ENCODE measurements at regions not wholly inside any gene's neighbourhood (a gene's known extent, or its start where the extent isn't known, plus 50 kb on each side); places are given as distances from the start of the nearest gene placed in this dataset.

DNA sequence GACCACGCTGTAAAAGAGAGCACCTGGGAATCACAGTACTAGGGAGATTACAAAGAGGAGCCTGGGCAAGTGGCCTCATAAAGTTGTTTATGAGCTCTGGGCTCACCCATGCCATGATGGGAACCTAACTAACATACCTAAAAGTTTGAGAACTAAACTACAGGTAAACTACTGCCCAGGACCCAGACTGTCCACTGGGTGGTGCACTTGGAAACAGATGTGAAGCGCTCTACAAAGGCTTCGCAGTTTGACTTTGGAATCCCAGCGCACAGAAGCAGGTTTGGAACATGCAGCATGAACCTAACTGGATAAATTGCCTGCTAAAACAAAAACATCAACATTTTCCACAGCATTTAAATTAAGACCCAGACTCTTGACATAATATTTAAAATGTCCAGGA, 418.6 kb downstream of the FAM181B start:
- H3K4me1 Mint-ChIP-seq (ENCODE audit: low read depth) = no peaks in the 10 kb centered on the region
- DNase-seq (ENCODE audit: low spot score, unreplicated experiment) = peak; percentile 22
- TF ChIP-seq, protein P1, sequence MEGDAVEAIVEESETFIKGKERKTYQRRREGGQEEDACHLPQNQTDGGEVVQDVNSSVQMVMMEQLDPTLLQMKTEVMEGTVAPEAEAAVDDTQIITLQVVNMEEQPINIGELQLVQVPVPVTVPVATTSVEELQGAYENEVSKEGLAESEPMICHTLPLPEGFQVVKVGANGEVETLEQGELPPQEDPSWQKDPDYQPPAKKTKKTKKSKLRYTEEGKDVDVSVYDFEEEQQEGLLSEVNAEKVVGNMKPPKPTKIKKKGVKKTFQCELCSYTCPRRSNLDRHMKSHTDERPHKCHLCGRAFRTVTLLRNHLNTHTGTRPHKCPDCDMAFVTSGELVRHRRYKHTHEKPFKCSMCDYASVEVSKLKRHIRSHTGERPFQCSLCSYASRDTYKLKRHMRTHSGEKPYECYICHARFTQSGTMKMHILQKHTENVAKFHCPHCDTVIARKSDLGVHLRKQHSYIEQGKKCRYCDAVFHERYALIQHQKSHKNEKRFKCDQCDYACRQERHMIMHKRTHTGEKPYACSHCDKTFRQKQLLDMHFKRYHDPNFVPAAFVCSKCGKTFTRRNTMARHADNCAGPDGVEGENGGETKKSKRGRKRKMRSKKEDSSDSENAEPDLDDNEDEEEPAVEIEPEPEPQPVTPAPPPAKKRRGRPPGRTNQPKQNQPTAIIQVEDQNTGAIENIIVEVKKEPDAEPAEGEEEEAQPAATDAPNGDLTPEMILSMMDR (IDR thresholded peaks at IDR 0.05; ENCODE audit: unreplicated experiment) = peak; percentile 81
- no peaks in the 10 kb centered on the region for H3K9me3 Mint-ChIP-seq (ENCODE audit: low read depth)
- H3K36me3 Mint-ChIP-seq (ENCODE audit: insufficient read depth) = no peaks in the 10 kb centered on the region
- no peak overlapping the region for H3K27ac Mint-ChIP-seq
- H3K4me3 Mint-ChIP-seq (ENCODE audit: low read depth) = no peak overlapping the region
- peaks cover 24% of the 10 kb centered on the region for H3K27me3 Mint-ChIP-seq

DNA sequence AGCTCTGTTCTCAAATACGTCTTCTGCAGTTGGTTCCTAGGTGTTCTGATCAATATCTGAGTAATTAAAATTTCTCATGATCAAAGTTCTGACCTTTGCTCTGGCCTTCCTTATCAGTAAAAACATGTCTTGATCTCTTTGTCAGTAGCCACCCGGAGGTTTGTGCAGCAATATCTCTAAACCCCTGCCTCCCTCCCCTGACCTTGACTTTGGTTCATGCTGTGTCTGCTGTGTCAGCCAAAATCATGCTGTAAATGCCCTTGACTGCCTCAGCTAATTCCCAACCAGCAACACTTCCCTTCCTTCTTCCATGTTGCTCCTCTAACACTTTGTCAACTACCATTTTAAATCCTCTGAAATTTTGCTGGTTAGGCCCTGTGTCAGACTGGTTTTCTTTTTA, 424.7 kb downstream of the FAM181B start:
- no peak overlapping the region for H3K27ac Mint-ChIP-seq
- H3K4me1 Mint-ChIP-seq (ENCODE audit: low read depth) = peaks cover 4% of the 10 kb centered on the region
- DNase-seq (ENCODE audit: low spot score, unreplicated experiment) = no peak
- H3K4me3 Mint-ChIP-seq (ENCODE audit: low read depth) = no peak overlapping the region
- peaks cover 12% of the 10 kb centered on the region for H3K27me3 Mint-ChIP-seq
- TF ChIP-seq, protein P1 (IDR thresholded peaks at IDR 0.05; ENCODE audit: unreplicated experiment) = no peak
- no peaks in the 10 kb centered on the region for H3K36me3 Mint-ChIP-seq (ENCODE audit: insufficient read depth)
- no peaks in the 10 kb centered on the region for H3K9me3 Mint-ChIP-seq (ENCODE audit: low read depth)

DNA sequence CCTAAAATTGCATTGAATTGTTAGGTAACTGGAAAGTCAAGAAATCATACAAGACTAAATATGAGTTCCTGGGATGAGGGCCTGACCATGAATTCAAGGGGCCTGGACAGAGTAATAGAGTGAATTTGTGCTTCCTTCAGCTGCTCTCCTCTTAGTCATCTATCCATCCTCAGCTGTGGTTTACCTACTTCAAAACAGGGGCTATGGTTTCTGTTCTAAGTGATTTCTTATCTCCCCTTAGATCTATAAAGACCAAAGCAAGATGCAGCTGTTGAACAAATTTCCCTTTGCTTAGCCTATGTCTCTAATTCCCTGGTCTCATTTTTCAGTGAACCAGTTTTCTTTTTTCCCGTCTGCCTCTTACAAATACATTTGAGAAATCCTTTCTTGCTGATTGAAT, 428.5 kb downstream of the FAM181B start:
- H3K27ac Mint-ChIP-seq = no peak overlapping the region
- no peaks in the 10 kb centered on the region for H3K9me3 Mint-ChIP-seq (ENCODE audit: low read depth)
- H3K27me3 Mint-ChIP-seq = peaks cover 4% of the 10 kb centered on the region
- H3K4me1 Mint-ChIP-seq (ENCODE audit: low read depth) = peaks cover 4% of the 10 kb centered on the region
- DNase-seq (ENCODE audit: low spot score, unreplicated experiment) = no peak
- no peak overlapping the region for H3K4me3 Mint-ChIP-seq (ENCODE audit: low read depth)
- H3K36me3 Mint-ChIP-seq (ENCODE audit: insufficient read depth) = no peaks in the 10 kb centered on the region
- TF ChIP-seq, protein P1 (IDR thresholded peaks at IDR 0.05; ENCODE audit: unreplicated experiment) = no peak

DNA sequence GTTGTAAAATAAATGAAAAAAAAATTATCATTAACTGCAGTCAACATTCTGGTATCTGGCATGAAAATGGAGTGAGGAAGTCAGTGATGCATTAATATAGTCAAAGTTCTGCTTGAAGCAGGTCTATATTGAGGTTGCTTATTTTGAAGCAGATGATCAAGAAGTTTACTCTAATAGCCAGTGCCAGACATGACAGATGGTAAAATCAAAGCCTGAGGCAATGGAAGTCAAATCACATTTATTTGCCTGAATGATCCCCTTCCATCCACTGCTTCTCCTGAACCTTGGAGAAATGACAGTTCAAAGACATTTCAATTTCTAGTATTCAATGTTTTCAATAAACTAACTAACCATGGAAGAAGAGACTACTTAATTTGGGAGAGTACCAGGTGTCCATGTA, 430.0 kb downstream of the FAM181B start:
- H3K4me3 Mint-ChIP-seq (ENCODE audit: low read depth) = no peak overlapping the region
- TF ChIP-seq, protein P1 (IDR thresholded peaks at IDR 0.05; ENCODE audit: unreplicated experiment) = no peak

DNA sequence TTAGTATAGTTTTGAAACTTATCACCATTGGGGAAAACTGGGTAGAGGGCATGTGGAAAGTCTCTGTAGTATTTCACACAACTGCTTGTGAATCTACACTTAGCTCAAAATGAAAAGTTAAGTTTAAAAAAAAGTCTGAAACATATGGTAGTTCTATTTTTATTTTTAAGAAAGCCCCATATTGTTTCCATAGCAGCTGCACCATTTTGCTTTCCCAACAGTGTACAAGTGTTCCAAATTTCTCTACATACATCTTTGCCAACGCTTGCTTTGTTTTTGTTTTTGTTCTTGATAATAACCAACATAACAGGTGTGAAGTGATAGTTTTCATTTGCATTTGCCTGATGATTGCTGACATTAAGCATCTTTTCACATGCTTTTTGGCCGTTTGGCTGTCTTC, 445.2 kb downstream of the FAM181B start:
- Mint-ChIP-seq H3K4me3 (ENCODE audit: low read depth) (no peak overlapping the region), H3K27me3 (peaks cover 13% of the 10 kb centered on the region), H3K36me3 (ENCODE audit: insufficient read depth) (no peaks in the 10 kb centered on the region), H3K4me1 (ENCODE audit: low read depth) (no peaks in the 10 kb centered on the region), H3K27ac (no peak overlapping the region), H3K9me3 (ENCODE audit: low read depth) (peaks cover 3% of the 10 kb centered on the region)
- TF ChIP-seq, protein P1 (IDR thresholded peaks at IDR 0.05; ENCODE audit: unreplicated experiment) = no peak
- no peak for DNase-seq (ENCODE audit: low spot score, unreplicated experiment)

More for the DNA sequence above, 430.0 kb downstream of the FAM181B start:
- no peaks in the 10 kb centered on the region for H3K4me1 Mint-ChIP-seq (ENCODE audit: low read depth)
- no peak overlapping the region for H3K27ac Mint-ChIP-seq
- no peak for DNase-seq (ENCODE audit: low spot score, unreplicated experiment)
- no peaks in the 10 kb centered on the region for H3K36me3 Mint-ChIP-seq (ENCODE audit: insufficient read depth)
- H3K9me3 Mint-ChIP-seq (ENCODE audit: low read depth) = no peaks in the 10 kb centered on the region
- H3K27me3 Mint-ChIP-seq = peaks cover 4% of the 10 kb centered on the region

Data from progenitor cell of endocrine pancreas (in vitro differentiated cells).